CD1c-positive myeloid dendritic cell (primary cell): ENCODE measurements at regions not wholly inside any gene's neighbourhood (a gene's known extent, or its start where the extent isn't known, plus 50 kb on each side); places are given as distances from the start of the nearest gene placed in this dataset.

Experiments
- DNase-seq: peaks from one replicate; pipeline ENCODE4 v3.0.0-alpha.2; 2016; ENCODE audit errors: extremely low spot score

DNA sequence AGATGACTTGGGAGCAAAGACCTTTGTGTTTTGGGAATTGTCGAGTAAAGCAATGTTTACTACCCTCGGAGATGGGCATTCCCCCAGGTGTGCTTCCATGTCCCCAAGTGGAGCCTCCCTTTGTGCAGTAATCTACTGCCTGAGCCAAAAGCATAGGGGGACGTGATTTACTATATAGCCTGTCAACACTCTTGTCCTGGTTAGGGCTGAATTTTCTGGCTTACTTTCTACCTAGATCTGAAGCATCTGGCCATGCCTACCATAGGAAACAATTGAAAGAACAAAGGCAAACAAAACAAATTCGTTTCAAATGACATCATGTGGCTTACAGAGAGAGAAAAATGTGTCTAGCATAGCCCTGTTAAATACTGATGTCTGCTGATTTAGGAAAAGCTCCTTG lies 350.6 kb downstream of the SAMD5 start:
- no peak for DNase-seq

DNA sequence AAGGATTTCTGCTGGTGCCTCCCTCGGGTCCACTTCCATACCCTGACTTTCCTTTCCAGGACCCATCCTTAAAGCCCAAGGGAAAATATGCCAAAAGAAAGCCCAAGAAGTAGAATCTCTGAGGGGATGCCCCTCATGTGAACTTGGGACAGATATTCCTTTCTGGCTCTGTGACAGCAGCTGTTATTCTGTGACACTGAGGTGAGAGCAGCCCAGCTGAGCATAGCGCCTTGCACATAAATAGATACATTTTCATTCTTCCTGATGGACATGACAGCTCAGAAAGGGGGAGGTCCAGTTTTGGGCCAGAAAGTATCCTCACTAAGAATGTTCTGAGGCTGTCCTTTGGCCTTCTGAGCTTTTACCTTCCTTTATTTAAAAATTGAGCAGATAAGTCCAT lies 353.2 kb downstream of the SAMD5 start:
- DNase-seq = no peak

DNA sequence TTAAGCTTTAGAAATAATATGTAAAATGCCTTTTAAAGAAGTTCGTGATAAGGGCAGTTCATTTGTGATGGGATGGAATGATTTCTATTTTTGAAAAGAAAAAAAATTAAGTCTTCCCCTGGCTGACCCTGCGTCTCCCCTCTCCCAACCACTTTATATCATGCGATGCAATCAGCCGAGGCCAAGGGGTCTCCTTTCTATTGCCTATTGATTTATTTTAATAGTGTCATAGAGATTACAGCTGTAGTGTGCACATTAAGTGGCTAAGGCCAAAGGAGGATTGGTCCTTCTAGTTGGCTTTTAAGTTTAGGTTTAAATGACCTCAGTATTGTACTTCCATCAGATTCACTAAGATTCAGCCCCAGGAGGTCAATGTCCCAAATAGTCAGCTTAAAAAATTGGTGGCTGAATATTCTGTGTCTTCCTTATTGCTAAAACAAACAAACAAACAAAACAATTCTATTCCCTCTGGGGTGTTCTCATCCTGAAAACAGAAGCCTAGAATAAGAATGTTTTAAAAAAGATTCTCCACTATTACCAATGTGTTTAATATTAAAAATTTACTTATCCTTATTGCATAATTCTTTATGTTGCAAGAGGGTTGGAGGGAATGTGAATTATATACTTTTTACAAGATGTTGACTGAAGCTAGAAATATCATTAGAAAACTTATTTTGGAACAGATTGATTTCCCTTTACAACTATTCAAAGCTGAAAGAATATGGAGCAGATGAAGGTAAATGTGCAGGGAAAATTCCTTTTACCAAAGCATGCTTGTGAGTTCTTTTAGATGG lies 359.1 kb downstream of the SAMD5 start:
- no peak for DNase-seq

DNA sequence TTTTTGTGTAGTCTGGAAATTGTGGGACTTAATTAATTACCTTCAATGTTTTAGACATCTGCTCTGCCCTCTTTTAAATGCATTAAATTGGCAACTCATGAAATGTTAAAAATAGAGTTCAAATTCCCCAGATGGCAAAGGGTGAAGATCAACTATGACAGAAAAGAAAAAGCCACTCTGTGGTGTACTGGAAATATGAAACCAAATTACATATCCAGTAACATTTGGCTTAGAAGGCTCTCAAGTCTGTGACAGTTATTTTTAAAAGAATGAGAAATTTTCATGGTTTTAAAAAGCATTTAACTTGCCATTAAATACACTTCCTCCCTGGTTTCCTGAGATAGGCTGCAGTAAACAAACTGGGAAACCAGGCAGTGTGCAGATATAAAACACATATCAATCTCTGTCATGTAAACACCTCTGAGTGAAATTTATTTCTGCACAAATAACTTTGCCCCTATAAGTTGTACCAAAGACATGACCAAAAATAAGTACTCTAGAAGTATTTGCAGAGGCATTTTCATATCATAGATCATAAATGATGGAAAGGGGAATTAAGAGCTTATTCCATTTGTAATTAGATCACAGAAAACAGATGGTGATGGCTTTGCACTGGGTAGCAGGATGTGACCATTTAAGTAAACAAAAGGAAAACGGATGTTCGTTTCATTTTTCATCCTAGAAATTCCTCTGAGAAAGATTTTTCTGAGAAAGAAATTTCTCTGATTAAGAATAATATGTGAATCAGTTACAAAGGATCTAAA lies 360.1 kb downstream of the SAMD5 start:
- DNase-seq = no peak

DNA sequence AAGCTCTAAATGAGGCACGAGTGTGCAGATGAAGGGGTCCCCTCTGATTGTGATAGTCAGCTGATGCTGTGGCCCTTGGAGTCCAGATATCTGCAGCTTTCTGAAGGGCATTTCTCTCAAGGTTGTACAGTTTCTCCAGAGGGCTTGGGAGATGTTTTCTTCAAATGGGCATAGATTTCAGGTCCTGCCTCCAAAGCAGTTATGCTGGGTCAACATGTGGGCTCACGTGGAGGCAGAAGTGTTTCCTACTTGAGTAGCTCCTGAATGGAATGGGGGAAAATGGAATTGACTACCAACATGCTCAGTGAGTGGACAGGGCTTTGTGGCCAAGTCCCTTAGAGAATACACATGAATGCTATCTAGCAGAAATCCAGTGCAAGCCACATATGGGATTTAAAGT lies 360.7 kb downstream of the SAMD5 start:
- DNase-seq = no peak

DNA sequence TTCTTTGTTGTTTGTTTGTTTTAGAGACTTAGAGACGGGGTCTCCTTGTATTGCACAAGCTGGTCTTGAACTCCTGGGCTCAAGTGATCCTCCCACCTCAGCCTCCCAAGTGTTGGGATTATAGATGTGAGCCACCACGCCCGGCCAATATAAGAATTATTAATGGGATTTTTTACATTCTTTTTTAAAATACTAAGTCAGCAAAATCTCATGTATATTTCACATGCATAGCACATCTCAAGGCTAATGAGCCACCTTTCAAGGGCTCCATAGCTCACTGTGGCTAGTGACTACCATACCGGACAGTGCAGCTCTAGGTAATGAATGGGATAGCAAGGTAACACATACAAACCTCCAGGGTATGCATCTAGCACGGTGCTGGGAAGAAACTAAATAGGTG lies 361.4 kb downstream of the SAMD5 start:
- no peak for DNase-seq

DNA sequence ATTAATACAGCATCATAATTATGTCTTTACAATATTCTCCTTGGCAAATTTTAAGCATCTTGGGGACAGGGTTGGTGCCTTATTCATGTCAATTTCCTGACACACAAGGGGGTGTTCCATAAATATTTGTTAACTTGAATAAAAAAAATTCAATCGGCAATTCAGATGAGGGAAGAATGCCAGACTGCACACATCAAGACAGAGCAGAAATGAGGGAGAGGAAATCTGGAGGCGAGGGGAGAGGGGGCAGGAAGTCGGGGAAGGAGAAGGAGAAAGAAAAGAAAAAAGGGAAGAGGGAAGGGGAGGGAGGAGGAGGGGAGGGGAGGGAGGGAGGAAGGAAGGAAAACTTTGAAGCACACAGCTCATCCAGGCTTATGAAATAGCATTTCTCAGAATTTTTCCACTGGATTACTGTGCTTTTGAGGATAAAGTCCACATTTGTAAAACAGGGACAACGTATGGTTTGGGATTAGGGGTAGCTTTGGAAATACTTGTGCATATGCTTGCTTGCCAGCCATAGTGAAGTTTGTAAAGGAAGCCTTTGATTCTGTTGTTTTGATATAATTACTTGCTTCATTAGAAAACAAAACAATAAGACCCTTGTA lies 362.1 kb downstream of the SAMD5 start:
- DNase-seq = no peak

DNA sequence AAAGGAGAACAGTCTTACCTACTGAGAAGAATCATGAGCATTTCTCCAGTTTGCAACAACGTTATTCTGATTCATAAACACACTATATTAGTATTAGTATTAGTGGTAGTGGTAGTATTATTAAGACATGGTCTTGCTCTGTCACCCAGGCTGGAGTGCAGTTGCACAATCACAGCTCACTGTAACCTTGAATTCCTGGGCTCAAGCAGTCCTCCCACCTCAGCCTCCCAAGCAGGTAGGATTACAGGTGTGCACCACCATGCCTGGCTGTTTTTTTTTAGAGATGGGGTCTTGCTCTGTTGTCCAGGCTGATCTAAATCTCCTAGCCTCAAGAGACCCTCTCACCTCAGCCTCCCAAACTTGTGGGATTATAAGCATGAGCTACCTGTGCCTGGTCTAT lies 363.5 kb downstream of the SAMD5 start:
- no peak for DNase-seq

DNA sequence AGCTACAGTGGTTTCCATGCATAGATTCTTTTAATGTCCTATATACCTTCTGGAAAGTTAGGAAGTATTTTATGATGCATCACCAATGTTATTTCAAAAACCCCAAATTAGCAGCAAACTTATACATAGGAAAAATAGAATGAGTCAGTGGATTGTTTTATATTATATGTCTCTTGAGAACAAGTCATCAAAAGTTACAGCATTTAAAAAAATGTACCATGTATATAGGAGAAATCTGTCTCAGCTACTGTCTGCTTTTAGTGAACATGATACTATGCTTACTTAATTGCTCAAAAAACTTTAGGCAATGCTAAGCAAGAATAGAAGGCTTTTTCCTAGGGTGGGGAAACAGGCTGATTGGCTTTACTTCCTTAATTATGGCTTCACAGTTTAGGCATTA lies 365.3 kb downstream of the SAMD5 start:
- no peak for DNase-seq

DNA sequence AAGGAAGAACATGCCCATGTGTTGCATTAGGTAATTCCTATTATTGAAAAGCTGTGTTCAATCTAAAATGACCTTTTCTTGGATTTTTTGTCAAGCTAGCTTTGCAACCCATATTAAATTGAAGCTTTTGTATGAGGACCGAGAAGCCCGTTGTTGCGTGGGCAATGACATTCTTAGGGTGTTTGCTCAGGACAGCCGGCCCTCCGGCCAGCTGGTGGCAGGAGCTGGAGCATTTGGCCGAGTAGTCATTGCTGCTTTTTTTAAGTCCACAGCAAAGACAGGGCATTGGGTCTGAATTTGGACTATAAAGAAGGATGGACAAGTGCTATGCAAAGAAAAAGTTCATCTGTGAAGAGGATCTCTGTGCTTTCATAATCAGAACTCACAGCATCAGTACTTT lies 365.8 kb downstream of the SAMD5 start:
- no peak for DNase-seq

DNA sequence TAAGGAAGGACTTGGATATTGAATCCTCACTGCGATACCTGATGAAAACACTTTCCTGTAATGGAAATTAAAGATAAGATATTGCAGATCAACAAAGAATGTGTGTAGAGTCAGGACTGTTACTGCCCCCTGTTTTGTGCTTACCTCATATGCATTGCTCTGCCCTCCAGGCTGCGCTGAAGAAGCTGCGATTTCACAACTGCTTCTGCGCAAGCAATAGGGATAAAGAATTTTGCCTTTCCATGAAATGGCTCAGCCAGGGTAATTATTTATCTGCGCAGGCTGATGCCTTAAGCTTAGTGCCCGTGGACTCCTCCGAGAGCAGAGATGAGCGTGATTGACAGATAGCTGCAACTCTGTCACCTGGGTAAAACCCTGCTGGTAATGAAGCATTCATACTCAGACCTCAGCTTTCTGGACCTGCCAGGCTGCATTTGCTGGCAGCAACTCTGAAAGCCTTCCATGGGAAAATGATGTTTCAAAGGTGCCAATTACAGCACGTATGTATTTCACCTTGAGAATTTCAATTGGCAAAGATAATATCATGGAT lies 370.6 kb downstream of the SAMD5 start:
- no peak for DNase-seq

DNA sequence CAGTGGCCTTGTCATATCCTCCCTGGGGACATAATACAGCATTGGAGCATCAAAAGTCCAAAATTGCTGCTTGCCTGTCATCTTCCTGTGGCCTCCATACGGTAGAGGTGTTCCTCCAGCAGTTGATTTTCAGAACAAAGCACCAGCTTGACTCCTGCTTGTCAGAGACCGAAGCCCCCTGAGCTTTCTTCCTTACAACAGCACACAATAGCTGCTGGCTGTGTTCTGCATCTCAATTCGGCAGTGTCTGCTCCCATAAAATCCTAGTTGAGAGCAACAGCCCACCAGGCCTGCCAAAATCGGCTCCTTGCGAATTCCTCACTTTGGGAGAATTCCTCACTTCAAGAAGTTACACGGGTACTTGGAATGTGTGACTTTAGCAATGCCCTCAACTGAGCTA lies 372.9 kb downstream of the SAMD5 start:
- no peak for DNase-seq

DNA sequence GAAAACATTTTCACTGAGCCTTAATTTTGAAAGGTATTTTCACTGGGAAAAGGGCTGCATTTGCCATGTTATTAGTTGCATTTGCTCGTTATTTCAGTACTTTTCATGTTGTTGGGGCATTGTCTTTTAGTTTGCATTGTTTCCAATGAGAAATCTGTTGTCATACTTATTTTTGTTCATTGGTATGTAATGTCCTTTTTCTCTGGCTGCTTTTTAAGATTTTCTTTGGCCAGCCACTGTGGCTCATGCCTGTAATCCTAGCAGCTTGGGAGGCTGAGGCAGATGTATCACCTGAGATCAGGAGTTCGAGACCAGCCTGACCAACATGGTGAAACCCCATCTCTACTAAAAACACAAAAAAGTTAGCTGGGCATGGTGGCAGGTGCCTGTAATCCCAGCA lies 379.9 kb downstream of the SAMD5 start:
- no peak for DNase-seq

DNA sequence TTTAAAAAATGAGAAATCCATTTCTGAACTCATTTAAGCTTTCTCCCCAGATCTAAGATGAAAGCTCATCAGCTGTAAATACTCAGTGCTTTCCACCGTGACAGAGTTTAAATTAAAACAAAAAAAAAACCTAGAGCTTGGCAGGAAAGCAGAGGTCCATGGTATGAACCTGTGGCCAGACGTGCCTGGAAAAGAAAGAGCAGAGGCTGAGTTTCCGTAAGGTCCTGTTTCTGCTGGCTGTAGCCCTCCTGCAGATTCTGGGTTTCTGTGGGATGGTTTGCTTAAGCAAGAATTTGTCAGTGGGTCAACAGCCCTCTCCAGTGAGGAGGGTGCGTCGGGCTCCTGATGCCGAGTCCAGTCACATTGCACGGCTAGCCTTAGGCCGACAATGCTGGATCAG lies 383.2 kb downstream of the SAMD5 start:
- DNase-seq = no peak

DNA sequence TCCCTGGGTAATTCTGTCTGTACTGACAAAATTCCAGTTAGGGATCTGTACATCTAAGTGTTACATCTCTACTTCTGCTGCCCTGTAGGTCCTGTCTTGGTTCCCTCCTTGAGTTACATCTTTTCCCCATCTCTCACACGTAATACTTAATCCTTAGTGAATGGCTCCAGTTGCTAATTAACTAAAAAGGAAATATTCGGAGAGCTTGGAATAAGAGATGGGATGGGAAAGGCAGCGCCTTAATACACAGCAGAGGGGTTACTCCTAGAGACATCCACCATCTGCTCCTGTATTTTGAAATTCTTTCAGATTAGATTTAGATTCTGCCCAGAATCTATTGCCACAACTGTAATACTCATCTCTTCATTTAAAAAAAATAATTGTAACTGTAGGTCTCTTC lies 384.0 kb downstream of the SAMD5 start:
- DNase-seq = no peak

DNA sequence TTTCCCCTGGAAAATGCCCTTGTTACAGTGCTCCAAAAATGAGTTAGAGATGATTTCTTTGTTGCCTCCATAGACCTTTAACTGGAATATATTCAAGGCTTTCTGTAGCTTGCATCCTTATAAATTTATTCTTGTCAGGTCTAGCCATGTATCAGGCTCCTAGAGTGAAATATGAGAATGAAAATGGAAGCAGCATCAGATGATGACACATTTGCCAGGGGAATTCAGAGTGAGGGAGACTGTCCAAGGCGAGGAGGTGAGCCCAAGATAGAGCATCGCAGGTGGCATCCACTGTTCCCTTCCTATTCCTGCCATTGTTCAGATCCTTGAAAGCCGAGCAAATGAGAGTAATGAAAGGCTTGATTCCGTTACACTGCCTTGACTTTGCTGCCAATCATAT lies 386.8 kb downstream of the SAMD5 start:
- DNase-seq = no peak

DNA sequence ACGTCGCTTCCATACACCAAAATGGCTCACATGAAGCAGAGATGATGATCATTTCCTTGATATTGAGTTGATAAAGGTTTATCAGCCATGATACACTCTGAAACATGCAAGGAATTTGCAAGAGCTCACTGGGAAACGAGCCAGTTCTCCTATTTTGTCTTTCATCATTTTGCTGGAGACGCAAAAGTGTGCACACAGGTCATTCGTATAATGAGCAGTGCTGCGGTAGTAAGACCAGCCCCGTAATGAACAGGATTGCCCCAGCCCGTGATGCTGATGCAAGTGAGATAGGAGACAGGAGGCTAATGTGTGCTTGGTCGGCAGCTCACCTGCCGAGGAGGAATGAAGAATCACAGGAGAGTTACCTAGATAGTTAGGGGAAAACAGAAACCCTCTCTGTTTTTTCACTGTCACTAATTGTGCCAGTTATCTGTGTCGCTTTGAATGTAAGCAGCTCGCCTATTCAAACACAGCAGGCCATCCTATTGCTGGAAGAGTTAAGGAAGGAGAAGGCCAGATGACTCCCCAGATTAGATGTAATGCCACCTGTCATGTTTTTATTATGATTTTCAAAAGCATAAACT lies 391.8 kb downstream of the SAMD5 start:
- no peak for DNase-seq

DNA sequence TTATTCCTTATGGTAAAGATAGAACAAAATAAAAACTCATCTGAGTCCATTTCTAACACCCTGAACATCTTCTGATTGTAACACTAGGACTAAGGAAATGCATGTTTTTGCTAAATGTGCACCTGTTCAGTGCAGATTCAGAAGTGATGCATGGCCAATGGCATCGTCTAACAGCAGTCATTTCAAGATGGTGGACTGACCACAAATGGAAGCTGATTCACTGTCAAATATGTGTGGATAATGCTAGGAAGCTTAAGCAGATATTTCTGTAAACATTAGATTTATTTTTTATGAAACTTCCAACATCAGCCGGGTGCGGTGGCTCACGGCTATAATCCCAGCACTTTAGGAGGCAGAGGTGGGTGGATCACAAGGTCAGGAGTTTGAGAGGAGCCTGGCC lies 394.8 kb downstream of the SAMD5 start:
- no peak for DNase-seq

DNA sequence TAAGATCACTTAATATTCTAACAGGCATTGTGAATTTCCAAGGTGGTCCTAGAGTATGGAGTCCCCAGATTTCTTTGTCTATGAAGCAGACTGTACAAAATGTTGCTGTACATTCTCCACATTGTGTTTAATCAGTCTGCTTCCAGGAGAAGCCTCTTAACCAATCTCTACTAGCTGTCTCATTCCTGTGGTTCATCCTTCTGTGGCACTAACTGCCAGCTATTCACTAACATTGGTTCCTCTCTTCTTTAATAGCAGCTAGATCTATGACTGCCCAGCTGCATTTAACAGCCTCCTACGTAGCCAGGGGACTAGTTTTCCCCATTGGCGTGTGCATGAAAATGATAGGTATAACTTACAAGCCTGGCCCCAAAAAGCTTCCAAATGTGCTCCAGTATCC lies 395.4 kb downstream of the SAMD5 start:
- no peak for DNase-seq

DNA sequence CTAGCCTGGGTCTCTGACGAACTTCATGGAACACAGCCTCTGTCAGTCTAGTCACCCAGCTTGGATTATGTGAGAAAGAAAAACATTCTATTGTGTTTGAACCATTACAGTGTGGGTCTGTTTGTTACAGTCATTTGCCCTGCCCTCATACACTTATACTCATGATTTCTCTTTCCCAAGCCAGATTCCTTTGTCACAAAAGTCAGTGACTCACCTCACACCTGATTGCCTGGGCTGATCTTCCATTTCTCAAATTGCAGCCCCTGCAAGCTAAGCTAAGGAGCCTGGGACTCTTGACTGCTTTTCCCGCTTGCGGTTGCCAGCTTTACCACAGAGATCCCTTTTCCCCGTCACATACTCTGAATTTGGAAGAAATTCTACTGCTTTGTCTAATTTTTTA lies 395.9 kb downstream of the SAMD5 start:
- no peak for DNase-seq

DNA sequence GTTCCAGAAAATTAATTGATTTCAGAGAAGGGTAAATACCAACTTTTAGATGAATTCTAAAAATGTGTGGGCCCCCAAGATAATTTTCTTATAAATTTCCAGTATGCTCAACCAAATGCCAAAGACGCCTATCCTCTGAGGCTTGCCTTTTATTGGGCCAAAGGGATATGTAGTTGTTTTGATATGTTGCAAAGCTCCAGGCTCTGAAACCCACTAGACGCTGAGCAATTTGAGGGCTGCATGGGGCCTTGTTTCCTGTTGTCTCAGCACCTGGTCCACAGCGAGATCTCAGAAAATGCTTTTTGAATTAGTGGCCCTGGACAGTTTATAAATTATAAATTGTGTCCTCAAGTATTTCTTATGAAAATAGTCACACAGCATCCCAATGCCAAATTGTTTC lies 397.2 kb downstream of the SAMD5 start:
- no peak for DNase-seq

DNA sequence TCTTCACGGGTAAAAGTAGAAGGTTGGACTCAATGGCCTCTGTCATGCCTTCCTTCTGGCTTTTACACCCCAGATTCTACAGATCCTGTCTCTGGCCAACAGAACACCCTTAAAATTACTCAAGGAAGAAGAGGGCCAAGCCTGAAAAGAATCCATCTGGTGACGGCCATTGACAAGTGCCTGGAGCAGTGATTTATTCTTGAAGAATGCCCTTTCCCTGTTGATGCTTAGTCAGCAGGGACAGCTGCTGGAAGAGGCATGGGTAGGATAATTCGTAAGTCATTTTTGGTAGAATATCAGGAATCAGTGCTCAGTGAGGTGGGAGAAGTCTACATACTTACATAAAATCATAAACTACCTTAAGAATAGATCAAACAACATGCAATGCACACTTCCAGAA lies 397.9 kb downstream of the SAMD5 start:
- no peak for DNase-seq
